ENCODE measurements at regions not wholly inside any gene's neighbourhood (a gene's known extent, or its start where the extent isn't known, plus 50 kb on each side); places are given as distances from the start of the nearest gene placed in this dataset.

- no peak for DNase-seq (ENCODE audit: low read depth, low spot score)
- no peak for TF ChIP-seq POLR2AphosphoS5 (IDR thresholded peaks at IDR 0.05; ENCODE audit: borderline replicate concordance, low read depth, low read length)
- TF ChIP-seq FOXP2 (optimal IDR thresholded peaks at IDR 0.05; ENCODE audit: control extremely low read depth, extremely low read length, insufficient read depth) = no peak
- TF ChIP-seq EZH2 (IDR thresholded peaks at IDR 0.05) = no peak
- Histone ChIP-seq H3K27ac (no peak overlapping the region), H3K9ac (ENCODE audit: insufficient read length) (no peak overlapping the region), H3K36me3 (ENCODE audit: insufficient read depth, low read length) (no peaks in the 10 kb centered on the region), H3K9me3 (ENCODE audit: low read depth, low read length) (no peaks in the 10 kb centered on the region), H3K4me3 (peak overlapping the region; percentile 71)
Observed at GRCh38 chr7:155375337-155376277, 77.9 kb downstream of the INSIG1 start.

- Histone ChIP-seq H3K27ac (0 out of 2 replicates have a peak overlapping the region, but pooled peaks have one; percentile 2), H3K9me3 (ENCODE audit: low read depth, low read length) (no peaks in the 10 kb centered on the region), H3K36me3 (ENCODE audit: insufficient read depth, low read length) (no peaks in the 10 kb centered on the region), H3K4me3 (no peak overlapping the region), H3K9ac (ENCODE audit: insufficient read length) (no peak overlapping the region)
- no peak for DNase-seq (ENCODE audit: low read depth, low spot score)
- TF ChIP-seq EZH2 (IDR thresholded peaks at IDR 0.05) (no peak), POLR2AphosphoS5 (IDR thresholded peaks at IDR 0.05; ENCODE audit: borderline replicate concordance, low read depth, low read length) (no peak), FOXP2 (optimal IDR thresholded peaks at IDR 0.05; ENCODE audit: control extremely low read depth, extremely low read length, insufficient read depth) (no peak)
Observed at GRCh38 chr7:155377071-155377837, 79.6 kb downstream of the INSIG1 start.

GRCh38 chr7:155377838-155378579 is 79.9 kb upstream of the EN2 start:
- TF ChIP-seq EZH2 (IDR thresholded peaks at IDR 0.05) = peak; percentile 55
- no peak for TF ChIP-seq POLR2AphosphoS5 (IDR thresholded peaks at IDR 0.05; ENCODE audit: borderline replicate concordance, low read depth, low read length)
- no peak for TF ChIP-seq FOXP2 (optimal IDR thresholded peaks at IDR 0.05; ENCODE audit: control extremely low read depth, extremely low read length, insufficient read depth)
- Histone ChIP-seq H3K9ac (ENCODE audit: insufficient read length) (no peak overlapping the region), H3K9me3 (ENCODE audit: low read depth, low read length) (no peaks in the 10 kb centered on the region), H3K36me3 (ENCODE audit: insufficient read depth, low read length) (no peaks in the 10 kb centered on the region), H3K4me3 (no peak overlapping the region), H3K27ac (no peak overlapping the region)
- no peak for DNase-seq (ENCODE audit: low read depth, low spot score)

- no peak overlapping the region for H3K4me3 ChIP-seq
- no peak for DNase-seq (ENCODE audit: low read depth, low spot score)
- H3K9me3 ChIP-seq (ENCODE audit: low read depth, low read length) = no peaks in the 10 kb centered on the region
- TF ChIP-seq FOXP2 (optimal IDR thresholded peaks at IDR 0.05; ENCODE audit: control extremely low read depth, extremely low read length, insufficient read depth) = no peak
- H3K9ac ChIP-seq (ENCODE audit: insufficient read length) = no peak overlapping the region
- no peaks in the 10 kb centered on the region for H3K36me3 ChIP-seq (ENCODE audit: insufficient read depth, low read length)
- H3K27ac ChIP-seq = no peak overlapping the region
Observed at GRCh38 chr7:155378580-155378934, 79.4 kb upstream of the EN2 start.

- no peak overlapping the region for H3K4me3 ChIP-seq
- no peak overlapping the region for H3K9ac ChIP-seq (ENCODE audit: insufficient read length)
- TF ChIP-seq EZH2 (IDR thresholded peaks at IDR 0.05) = no peak
- no peak for TF ChIP-seq FOXP2 (optimal IDR thresholded peaks at IDR 0.05; ENCODE audit: control extremely low read depth, extremely low read length, insufficient read depth)
- TF ChIP-seq POLR2AphosphoS5 (IDR thresholded peaks at IDR 0.05; ENCODE audit: borderline replicate concordance, low read depth, low read length) = no peak
- H3K9me3 ChIP-seq (ENCODE audit: low read depth, low read length) = no peaks in the 10 kb centered on the region
- H3K27ac ChIP-seq = no peak overlapping the region
- DNase-seq (ENCODE audit: low read depth, low spot score) = no peak
- no peaks in the 10 kb centered on the region for H3K36me3 ChIP-seq (ENCODE audit: insufficient read depth, low read length)
Observed at GRCh38 chr7:155378959-155379871, 78.7 kb upstream of the EN2 start.

GRCh38 chr7:155380221-155380861 is 77.6 kb upstream of the EN2 start:
- no peaks in the 10 kb centered on the region for H3K9me3 ChIP-seq (ENCODE audit: low read depth, low read length)
- H3K9ac ChIP-seq (ENCODE audit: insufficient read length) = no peak overlapping the region
- TF ChIP-seq POLR2AphosphoS5 (IDR thresholded peaks at IDR 0.05; ENCODE audit: borderline replicate concordance, low read depth, low read length) (no peak), FOXP2 (optimal IDR thresholded peaks at IDR 0.05; ENCODE audit: control extremely low read depth, extremely low read length, insufficient read depth) (no peak), EZH2 (IDR thresholded peaks at IDR 0.05) (no peak)
- no peak overlapping the region for H3K4me3 ChIP-seq
- no peaks in the 10 kb centered on the region for H3K36me3 ChIP-seq (ENCODE audit: insufficient read depth, low read length)
- no peak for DNase-seq (ENCODE audit: low read depth, low spot score)
- no peak overlapping the region for H3K27ac ChIP-seq
